GM18520 (cell line): ENCODE measurements at regions not wholly inside any gene's neighbourhood (a gene's known extent, or its start where the extent isn't known, plus 50 kb on each side); places are given as distances from the start of the nearest gene placed in this dataset.
A peak's percentile ranks its signal among the peaks of the same experiment; 100 is the strongest.

Experiments used
- ATAC-seq: cut with Tn5 transposase; IDR thresholded peaks from one replicate; pipeline ENCODE4 v1.9.1; 2021; ENCODE audit not compliant: unreplicated experiment

GRCh38 chr16:76899767-76900166 lies 291.2 kb upstream of the MON1B start:
- ATAC-seq, result no peak

DNA sequence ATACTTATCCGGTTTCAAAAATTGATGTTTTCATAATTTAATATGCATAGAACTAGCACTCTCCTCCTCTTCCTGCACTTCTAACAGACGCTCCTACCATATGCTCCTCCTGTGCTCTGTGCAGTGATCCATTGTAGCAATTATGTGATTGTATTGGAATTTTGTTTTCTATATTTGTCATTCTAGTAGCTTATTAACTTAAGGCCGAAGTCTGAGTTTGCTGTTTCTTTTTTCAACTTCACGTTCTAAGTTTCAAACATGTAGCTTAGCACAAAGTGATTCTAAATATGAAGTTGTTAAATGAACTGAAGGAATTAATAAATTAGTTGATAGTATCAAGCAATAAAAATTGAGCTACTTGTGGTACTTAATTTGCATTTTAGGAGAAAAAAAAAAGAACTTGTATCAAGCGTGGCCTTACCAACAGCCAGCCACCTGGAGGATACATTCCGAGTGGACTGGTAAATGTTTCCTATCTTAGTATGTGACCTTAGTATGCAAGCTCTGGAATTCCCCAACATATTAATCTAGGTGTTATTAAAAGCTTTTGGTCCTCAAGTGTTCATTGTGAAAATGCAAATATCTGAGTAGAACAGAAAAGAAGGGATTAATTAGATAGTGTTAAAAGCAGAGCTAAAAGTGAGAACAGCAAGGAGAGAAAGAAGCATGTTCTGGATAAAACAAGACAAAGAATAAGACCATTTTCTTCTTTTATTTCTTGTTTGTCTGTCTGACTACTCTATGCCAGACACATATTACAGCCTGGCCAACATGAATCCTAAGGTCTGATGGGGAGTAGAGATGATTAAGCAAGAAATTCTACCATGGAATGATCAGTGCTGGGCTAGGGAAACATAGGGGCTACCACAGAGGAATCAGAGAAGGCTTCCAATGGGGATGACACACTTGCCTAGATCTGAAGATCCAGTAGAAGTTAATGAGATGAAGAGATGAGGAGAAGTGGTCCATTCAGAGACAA lies 290.4 kb upstream of the MON1B start:
- no peak for ATAC-seq

GRCh38 chr16:76906552-76906951 lies 284.4 kb upstream of the MON1B start:
- no peak for ATAC-seq

- ATAC-seq, result no peak
Measured at GRCh38 chr16:76910931-76911330, 280.1 kb upstream of the MON1B start.

DNA sequence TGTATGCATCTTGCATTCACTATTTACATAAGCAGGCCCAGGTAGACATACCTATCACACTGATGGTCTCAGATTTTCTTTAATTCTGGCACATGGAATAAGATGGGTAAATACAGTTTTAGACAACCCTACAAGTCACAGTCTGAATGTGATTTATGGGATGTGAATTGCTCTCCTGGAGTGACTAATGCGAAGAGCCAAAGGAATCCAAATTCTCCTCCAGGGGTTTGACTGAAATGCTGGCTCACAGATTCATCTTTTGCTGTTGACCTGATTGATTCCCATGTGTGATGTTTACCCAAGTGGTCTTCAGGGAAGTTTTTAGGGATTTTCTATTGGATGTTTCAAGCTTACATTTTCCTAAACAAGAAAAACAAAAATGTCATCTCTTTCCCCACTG lies 277.9 kb upstream of the MON1B start:
- ATAC-seq, result no peak

- no peak for ATAC-seq
Measured at GRCh38 chr16:76926042-76926441, 264.9 kb upstream of the MON1B start.

- no peak for ATAC-seq
Measured at GRCh38 chr16:76926595-76926994, 264.4 kb upstream of the MON1B start.

DNA sequence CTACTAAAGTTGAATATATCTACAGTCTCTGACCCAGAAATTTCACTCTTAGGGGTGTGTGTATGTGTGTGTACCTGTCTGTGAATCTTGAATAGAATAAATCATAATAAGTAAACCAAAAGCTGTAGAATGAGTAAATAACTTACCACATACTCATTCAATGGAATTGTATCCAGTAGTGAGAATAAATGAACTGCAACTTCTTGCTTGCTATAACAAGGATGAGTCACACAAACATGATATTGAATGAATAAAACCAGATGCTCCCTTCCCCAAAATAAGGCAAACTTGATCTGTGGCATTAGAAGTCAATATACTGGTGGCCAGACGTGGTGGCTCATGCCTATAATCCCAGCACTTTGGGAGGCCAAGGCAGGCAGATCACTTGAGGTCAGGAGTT lies 259.8 kb upstream of the MON1B start:
- no peak for ATAC-seq

DNA sequence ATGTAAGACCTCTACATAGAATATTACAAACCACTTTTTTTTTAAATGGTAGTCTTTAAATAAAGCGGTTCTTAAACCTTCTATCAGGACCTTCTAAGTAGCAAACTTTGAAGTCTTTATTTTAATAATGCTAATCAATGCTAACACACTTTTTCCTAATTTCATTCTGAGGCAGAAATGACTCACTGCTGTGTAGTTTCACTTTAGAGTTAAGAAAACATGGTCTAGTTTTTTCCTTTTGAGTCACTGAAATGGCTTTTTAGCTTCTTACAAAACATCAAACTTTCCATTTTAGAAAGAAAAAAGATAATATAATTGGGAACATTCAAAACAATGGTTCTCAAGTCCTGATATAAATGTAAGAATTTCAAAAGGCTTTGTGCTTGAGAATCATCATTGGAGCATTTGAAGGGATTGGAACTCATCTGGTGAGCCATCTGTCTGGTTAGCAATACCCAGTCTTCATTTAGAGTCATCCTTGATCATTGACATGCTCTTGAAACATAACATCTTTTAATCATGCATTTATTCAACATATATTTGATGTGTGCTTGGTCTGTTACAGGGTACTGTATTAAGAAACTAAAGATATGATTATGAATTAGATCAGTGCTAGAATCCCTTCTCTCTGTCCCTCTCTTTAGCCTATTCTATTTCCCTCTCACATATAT lies 258.3 kb upstream of the MON1B start:
- ATAC-seq, result no peak

DNA sequence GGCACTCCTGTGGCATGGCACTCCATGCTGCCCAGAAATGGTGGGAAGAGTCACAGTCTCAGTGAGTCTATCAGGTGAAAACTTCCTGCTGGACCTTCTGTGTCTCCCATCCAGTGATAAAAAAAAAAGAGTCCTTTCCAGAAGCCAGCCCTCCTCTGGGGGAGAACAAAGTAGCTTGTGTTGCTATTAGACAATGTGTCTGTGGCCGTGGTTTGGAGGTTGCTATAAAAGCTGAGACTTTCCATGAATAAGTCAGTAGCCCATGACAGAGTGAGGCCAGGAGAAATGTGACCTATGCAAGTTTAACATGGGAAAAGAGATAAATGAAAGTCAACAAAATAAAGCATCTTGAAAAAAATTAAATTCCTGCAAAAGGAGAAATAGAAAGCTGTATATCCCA lies 250.7 kb upstream of the MON1B start:
- ATAC-seq, result no peak

GRCh38 chr16:76941113-76941512 lies 249.9 kb upstream of the MON1B start:
- no peak for ATAC-seq

DNA sequence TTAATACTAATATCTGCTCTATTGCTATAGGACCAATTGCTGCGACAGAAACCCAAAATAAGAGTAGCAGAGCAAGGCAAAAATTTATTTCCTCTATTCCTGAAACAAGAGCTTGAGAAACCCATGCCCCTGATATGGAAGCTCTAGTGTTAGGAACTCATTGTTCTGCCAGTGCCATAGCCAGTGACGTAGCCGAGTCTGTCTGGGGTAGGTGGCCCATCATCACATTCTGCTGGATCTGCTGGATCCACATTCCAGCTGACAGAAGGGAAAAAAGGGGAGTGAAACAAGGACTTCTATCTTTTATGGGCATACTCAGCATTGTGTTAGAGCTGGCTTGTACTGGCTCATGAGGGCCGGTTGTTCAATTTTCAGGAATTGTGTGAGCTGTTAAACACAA lies 248.9 kb upstream of the MON1B start:
- ATAC-seq, result no peak

- no peak for ATAC-seq
Measured at GRCh38 chr16:76943921-76944320, 247.1 kb upstream of the MON1B start.

- ATAC-seq, result no peak
Measured at GRCh38 chr16:76946879-76947278, 244.1 kb upstream of the MON1B start.

GRCh38 chr16:76947749-76948148 lies 243.2 kb upstream of the MON1B start:
- ATAC-seq, result no peak

- no peak for ATAC-seq
Measured at GRCh38 chr16:76955629-76956028, 235.4 kb upstream of the MON1B start.

- ATAC-seq, result no peak
Measured at GRCh38 chr16:76956394-76956793, 234.6 kb upstream of the MON1B start.

GRCh38 chr16:76956841-76957240 lies 234.1 kb upstream of the MON1B start:
- ATAC-seq, result no peak

DNA sequence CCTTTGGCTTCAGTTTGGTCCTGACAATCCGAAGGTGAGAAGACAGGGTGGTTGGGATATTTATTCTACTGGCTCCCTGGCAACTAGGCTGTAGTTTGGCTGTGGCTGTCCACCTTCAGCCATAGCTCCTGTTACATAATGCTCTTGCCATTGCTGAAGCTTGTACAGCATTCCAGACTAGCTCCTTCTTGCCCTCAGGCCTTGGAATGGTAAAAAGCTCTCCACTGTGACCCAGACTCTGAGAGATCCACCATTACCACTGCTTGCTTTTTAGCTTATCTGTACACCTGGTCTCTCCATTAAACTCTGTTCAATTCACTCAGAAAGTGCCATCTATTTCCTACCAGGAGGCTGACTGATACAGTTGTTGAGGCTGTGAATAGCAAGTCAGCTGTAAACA lies 231.8 kb upstream of the MON1B start:
- ATAC-seq, result no peak

DNA sequence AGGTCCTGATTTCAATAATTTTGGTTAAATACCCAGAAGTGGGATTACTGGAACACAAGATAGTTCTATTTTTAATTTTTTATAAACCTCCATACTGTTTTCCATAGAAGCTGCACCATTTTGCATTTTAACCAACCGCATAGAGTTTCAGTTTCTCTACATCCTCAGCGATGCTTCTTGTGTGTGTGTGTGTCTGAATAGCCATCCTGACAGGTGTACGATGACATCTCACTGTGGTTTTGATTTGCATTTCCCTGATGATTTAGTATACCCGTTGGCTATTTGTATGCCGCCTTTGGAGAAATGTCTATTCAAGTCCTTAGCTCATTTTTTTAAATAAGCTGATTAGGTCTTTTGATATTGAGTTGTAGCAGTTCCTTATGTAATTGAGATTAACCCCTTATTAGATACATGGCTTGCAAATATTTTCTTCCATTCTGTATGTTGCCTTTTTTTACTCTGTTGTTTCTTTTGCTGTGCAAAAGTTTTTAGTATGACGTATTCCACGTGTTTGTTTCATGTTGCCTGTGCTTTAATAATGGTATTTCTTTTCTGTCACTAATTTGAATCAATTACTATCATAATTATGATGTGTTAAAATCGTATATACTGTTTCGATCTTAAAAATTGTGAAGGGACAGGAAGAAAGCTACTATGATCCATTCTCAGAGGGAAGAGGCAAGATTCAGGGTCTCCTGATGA lies 227.2 kb upstream of the MON1B start:
- peak; percentile 60 for ATAC-seq

GRCh38 chr16:76964464-76965154 lies 226.4 kb upstream of the MON1B start:
- no peak for ATAC-seq
